LNCAP (cell line): ENCODE measurements at regions not wholly inside any gene's neighbourhood (a gene's known extent, or its start where the extent isn't known, plus 50 kb on each side); places are given as distances from the start of the nearest gene placed in this dataset.
A peak's percentile ranks its signal among the peaks of the same experiment; 100 is the strongest.

ENCODE experiments used
- CTCF ChIP-seq: fragments of 450-650 bp; IDR thresholded peaks from 2 replicates; pipeline ENCODE4 v1.5.1; 2017; ENCODE audit warnings: mild to moderate bottlenecking

GRCh38 chr18:43789234-43790000 lies 512.1 kb upstream of the SYT4 start:
- TF ChIP-seq CTCF, result peak; percentile 58

GRCh38 chr18:43793910-43794309 lies 516.6 kb upstream of the SYT4 start:
- TF ChIP-seq CTCF, result no peak

GRCh38 chr18:43794363-43794762 lies 517.1 kb upstream of the SYT4 start:
- no peak for TF ChIP-seq CTCF

GRCh38 chr18:43797347-43797746 lies 520.1 kb upstream of the SYT4 start:
- no peak for TF ChIP-seq CTCF

- no peak for TF ChIP-seq CTCF
Measured at GRCh38 chr18:43800584-43800983, 523.3 kb upstream of the SYT4 start.

- TF ChIP-seq CTCF, result no peak
Measured at GRCh38 chr18:43805646-43806194, 528.4 kb upstream of the SYT4 start.

- no peak for TF ChIP-seq CTCF
Measured at GRCh38 chr18:43812627-43813026, 535.3 kb upstream of the SYT4 start.

GRCh38 chr18:43819397-43819796 lies 542.1 kb upstream of the SYT4 start:
- TF ChIP-seq CTCF, result no peak
